ENCODE measurements at regions not wholly inside any gene's neighbourhood (a gene's known extent, or its start where the extent isn't known, plus 50 kb on each side); places are given as distances from the start of the nearest gene placed in this dataset.

GRCh38 chr11:15667127-15667725 lies 552.5 kb downstream of the INSC start:
- peaks cover 9% of the 10 kb centered on the region for H3K9me3 ChIP-seq (replicated peaks)
- no peak overlapping the region for H3K27ac ChIP-seq (replicated peaks)
- intact Hi-C loops (cut with micrococcal nuclease) = loop anchor here (10.0 kb wide), 1 partner anchor 148 kb away; no protein-coding TSS in a partner anchor
- no peak for DNase-seq
- no peaks in the 10 kb centered on the region for H3K36me3 ChIP-seq
- H3K4me1 ChIP-seq = peaks cover 13% of the 10 kb centered on the region
- no peak overlapping the region for H3K4me3 ChIP-seq
- no peaks in the 10 kb centered on the region for H3K27me3 ChIP-seq (ENCODE audit: low read depth)
- TF ChIP-seq, protein P1, sequence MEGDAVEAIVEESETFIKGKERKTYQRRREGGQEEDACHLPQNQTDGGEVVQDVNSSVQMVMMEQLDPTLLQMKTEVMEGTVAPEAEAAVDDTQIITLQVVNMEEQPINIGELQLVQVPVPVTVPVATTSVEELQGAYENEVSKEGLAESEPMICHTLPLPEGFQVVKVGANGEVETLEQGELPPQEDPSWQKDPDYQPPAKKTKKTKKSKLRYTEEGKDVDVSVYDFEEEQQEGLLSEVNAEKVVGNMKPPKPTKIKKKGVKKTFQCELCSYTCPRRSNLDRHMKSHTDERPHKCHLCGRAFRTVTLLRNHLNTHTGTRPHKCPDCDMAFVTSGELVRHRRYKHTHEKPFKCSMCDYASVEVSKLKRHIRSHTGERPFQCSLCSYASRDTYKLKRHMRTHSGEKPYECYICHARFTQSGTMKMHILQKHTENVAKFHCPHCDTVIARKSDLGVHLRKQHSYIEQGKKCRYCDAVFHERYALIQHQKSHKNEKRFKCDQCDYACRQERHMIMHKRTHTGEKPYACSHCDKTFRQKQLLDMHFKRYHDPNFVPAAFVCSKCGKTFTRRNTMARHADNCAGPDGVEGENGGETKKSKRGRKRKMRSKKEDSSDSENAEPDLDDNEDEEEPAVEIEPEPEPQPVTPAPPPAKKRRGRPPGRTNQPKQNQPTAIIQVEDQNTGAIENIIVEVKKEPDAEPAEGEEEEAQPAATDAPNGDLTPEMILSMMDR (IDR thresholded peaks at IDR 0.05; ENCODE audit: borderline replicate concordance) = no peak

DNA sequence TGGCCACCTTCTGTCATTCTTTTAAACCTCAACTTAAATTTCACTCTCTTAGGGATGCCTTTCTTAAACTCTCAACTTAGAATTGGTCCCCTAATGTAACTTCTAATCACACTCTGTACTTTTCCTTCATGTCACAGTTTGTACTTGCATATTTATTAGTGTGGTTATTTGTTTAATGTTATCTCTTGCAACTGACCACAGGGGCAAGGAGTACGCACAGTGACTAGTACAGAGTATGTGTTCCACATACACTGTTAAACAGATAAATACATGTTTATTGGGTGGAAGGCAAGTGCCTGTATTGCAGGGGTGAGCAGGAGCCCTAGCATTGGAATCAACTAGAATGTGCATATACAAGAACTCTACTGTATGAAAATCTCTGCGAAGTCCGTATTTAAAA lies 554.0 kb downstream of the INSC start:
- peaks cover 9% of the 10 kb centered on the region for H3K9me3 ChIP-seq (replicated peaks)
- TF ChIP-seq, protein P1 (IDR thresholded peaks at IDR 0.05; ENCODE audit: borderline replicate concordance) = no peak
- no peaks in the 10 kb centered on the region for H3K36me3 ChIP-seq
- peaks cover 26% of the 10 kb centered on the region for H3K4me1 ChIP-seq
- no peak overlapping the region for H3K27ac ChIP-seq (replicated peaks)
- intact Hi-C loops (cut with micrococcal nuclease) = loop anchor here (10.0 kb wide), 1 partner anchor 146 kb away; no protein-coding TSS in a partner anchor
- no peak overlapping the region for H3K4me3 ChIP-seq
- no peak for DNase-seq
- no peaks in the 10 kb centered on the region for H3K27me3 ChIP-seq (ENCODE audit: low read depth)

DNA sequence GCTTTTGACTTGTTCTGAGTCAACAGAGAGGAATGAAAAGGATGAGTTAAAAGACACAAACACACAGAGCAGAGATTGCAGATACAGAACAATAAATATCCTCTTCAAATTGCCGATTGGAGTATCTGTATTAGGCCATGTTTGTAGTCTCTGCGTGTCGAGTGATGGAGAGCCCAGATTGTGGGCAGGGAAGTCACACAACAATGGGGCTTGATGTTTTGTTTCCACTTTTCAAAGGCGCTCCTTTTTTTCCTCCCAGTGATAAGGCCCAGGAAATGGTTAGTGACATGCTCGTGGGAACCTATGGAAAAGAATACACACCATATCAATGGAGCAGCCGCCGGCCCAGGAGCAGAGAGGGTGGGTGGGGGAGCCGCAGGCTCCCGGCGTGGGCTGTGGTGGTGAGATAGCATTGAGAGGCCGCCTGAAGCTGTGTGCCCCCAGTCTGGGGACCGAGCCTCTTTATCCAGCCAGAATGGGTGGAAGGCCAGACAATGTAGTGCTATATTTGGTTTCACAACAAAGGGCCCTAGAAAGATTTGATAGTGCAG lies 555.9 kb downstream of the INSC start:
- H3K36me3 ChIP-seq = no peaks in the 10 kb centered on the region
- H3K4me1 ChIP-seq = peaks cover 26% of the 10 kb centered on the region
- intact Hi-C loops (cut with micrococcal nuclease) = no loop called here
- H3K27me3 ChIP-seq (ENCODE audit: low read depth) = no peaks in the 10 kb centered on the region
- TF ChIP-seq, protein P1 (IDR thresholded peaks at IDR 0.05; ENCODE audit: borderline replicate concordance) = no peak
- H3K9me3 ChIP-seq (replicated peaks) = peaks cover 16% of the 10 kb centered on the region
- H3K27ac ChIP-seq (replicated peaks) = no peak overlapping the region
- no peak overlapping the region for H3K4me3 ChIP-seq
- DNase-seq = no peak

GRCh38 chr11:15671216-15671615 lies 556.5 kb downstream of the INSC start:
- H3K4me1 ChIP-seq = peaks cover 26% of the 10 kb centered on the region
- H3K27me3 ChIP-seq (ENCODE audit: low read depth) = no peaks in the 10 kb centered on the region
- TF ChIP-seq, protein P1 (IDR thresholded peaks at IDR 0.05; ENCODE audit: borderline replicate concordance) = no peak
- intact Hi-C loops (cut with micrococcal nuclease) = no loop called here
- no peak overlapping the region for H3K27ac ChIP-seq (replicated peaks)
- H3K36me3 ChIP-seq = no peaks in the 10 kb centered on the region
- peaks cover 22% of the 10 kb centered on the region for H3K9me3 ChIP-seq (replicated peaks)
- H3K4me3 ChIP-seq = no peak overlapping the region
- DNase-seq = no peak

DNA sequence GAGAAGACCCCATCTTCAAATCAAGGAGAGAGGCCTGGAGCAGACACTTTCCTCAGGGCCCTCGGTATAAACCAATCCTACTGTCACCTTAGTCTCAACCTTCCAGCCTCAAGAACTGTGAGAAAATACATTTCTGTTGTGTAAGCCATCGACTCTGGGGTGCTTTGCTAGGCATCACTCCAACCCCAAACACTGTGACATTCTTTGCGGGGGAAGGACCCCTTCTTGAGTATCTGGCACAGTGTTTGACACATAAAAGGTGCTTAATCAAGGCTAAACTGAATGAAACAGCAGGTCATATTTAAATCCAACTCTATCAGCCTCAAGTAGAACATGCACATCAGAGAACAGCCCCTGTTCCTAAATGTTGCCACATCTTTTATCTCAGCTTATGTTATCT lies 558.1 kb downstream of the INSC start:
- Histone ChIP-seq H3K4me1 (peaks cover 26% of the 10 kb centered on the region), H3K4me3 (no peak overlapping the region), H3K9me3 (replicated peaks) (peaks cover 29% of the 10 kb centered on the region), H3K27me3 (ENCODE audit: low read depth) (no peaks in the 10 kb centered on the region), H3K27ac (replicated peaks) (no peak overlapping the region), H3K36me3 (no peaks in the 10 kb centered on the region)
- DNase-seq = no peak
- intact Hi-C loops (cut with micrococcal nuclease) = no loop called here
- TF ChIP-seq, protein P1 (IDR thresholded peaks at IDR 0.05; ENCODE audit: borderline replicate concordance) = no peak
